ENCODE measurements at regions not wholly inside any gene's neighbourhood (a gene's known extent, or its start where the extent isn't known, plus 50 kb on each side); places are given as distances from the start of the nearest gene placed in this dataset.

DNA sequence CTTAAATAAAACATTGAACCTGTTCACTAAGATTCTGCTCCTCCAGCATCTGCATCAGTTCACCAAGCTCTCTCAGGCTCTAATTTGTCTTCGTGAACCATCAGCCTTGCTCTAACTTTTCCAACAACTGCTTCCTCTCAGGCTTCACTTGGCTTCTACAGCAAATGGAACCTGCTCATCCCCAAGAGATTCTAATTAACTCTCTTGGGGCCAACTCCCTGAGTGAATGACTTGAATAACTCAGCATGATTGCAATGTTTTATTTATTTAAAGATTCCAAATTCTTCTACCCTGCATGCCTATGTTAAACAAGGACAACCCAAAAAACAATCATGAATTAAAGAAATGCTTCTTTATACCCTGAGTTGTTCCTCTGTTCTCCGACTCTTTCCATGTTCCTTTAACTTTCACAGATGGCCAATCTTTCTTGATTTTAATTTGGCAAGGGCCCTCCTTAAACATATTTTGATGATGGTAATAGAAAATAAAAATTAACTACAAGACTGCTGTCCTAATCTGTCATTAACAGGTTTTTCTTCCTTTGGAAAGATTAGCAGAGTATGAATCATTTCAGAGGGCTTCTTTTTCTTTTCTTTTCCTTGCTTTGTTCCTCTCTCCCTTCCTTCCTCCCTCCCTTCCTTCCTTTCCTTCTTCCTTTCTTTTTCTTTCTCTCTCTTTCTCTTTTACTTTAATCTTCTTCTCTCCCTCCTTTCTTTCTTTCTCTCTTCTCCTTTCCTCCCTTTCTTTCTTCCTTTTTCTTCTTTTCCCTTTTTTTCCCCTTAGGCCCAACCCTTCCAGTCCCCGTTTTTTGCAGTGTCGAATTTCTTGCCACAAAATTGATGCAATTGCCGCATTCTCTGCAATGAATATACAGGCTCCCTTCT is 195.0 kb upstream of the RHOBTB1 start:
- DNase-seq: no peak

DNA sequence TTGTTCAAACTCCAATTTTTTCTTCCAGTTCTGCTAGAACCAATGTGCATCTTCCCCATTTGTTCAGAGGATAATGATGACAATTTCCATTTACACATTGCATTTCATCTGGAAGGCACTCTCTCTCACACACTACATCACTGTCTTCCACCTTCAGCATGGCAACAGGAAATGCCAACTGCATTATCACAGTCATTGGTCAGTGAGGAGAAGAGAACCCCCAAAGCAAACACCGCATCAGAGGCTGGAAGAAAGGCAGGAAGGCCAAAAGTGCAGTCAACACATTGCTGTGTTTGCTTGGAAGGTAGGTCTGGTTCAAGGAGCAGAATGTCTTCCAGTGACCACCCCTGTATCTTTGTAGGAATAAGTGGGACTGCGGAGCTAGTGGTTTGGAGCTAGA is 192.2 kb upstream of the RHOBTB1 start:
- no peak for DNase-seq

DNA sequence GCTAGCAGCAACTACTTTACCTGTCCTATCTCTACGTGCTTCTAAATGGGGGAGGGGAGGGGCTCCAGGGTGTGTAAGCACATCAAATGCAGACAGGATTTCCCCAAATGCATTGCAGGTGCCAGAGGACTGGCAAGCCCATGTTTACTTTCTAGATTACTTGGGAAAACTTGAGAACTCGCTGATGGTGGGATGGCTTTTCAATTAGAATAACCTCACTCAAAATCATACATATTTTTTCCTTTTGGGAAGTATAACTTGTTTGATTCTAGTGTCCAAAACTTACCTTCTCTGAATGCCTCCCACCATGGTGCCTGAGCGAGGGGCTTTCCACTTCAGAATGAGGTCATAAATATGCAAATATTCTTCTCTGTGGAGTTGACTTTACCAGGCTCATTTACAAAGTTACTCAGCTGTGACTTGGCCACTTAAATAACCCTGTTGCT is 191.3 kb upstream of the RHOBTB1 start:
- DNase-seq: no peak

DNA sequence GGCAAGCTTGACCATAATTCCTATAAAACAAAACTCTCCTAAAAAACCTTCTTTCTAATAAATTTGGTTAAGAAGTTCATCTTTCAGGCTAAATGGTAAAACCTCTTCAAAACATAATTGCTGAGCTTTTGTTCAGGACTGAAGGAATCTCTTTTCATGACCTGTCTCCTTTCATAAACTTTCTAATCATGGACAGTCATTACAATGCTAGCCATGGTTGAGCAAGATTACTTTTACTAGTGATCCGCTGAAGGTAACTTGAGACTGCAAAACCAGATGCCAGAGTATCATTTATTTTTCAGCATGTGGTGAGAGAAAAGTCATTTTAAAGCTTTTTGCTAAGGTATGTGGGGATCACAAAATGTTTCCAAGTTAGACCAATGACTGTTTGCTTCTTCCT is 186.4 kb upstream of the RHOBTB1 start:
- DNase-seq: no peak

DNA sequence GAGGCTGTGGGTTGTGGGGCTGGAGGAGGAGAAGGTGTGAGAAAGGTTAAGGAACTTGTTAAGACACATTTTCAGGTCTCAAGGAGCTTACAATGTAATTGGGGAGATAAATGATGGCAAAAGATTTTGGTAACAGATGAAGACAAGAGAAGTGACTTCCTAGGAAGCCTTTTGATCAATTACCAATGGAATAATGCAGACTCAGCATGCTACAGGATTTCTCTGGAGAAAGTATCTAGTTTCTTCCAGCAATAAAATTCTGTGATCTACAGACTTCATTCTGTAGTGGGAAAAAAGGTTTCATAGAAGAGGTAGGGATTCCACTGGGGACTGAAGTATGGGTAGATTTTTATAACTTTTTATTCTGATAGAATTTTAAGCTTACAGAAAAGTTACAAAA is 184.2 kb upstream of the RHOBTB1 start:
- no peak for DNase-seq

DNA sequence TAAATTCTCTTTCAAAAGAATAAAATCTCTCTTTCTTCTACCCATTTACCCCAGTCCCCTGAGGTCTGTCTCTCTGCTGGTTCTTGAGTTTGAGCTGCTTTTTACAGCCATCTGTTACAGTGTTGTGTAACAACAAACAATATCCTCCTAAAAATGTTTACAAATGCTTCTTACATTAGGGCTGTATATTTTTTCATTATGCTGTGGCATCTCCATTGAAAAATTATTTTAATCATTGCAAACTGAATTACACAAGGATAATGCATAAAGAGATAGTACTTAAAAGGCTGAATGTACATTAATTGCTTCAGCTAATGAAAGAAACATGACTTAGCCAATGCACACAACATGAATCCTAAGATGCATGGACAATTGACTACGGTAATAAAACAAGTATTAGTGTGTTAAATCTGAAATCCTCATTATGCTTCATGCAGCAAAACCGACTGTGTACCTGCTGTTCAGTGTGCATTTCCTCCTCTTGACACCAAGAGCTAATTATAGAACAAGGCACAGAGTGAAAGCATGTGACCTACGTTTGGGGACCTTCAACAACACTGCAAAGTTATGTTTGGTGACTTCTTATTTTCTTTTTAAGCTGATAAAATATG is 181.7 kb upstream of the RHOBTB1 start:
- no peak for DNase-seq

DNA sequence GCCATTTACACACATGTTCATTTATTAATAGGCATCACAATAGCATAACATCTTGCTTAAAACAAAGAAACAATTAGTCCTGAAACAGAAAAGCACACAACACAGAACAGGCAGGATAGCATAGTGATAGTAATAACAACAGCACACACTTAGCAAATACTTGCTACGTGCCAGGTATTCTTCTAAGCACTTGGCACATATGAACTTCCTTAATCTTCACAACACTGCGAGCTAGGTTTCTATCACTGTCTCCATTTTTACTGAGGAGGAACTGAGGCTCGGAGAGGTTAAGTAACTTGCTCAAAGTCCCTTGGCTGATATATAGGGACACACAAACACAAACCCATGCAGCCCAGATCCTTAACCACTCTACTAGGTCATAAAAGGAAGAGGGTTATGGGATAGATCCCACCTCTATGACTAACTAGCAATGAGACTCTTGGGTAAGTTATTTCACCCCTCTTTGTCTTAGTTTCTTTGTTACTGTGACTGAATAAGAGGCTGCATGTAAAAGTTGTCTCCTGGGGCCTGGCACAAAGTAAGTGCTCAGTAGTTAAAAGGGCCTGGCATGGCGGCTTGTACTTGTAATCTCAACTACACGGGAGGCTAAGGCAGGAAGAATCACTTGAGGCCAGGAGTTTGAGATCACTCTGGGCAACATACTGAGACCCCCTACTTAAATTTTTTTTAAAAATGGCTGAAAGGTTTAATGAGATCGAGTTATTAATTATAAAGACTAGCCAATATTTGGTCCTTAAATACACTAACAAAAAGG is 181.0 kb upstream of the RHOBTB1 start:
- DNase-seq: no peak

DNA sequence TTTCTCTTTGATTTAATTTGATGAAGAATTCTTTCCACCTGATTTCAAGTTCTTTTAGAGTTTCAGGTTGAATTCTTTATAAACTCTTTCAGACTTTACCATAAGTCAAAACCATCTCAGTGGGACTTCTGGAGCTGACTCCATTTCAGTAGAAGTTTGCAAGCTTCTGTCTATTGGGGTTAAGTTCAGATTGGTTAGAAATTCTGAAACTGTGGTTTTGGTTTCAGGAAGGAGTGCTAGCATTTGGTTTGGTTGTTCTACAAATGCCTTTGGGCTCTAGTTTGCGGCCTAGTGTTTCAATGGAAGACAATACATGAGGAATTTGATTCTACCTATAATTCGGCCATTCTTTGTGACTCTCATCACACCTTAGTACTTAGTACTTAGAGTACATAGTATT is 176.8 kb upstream of the RHOBTB1 start:
- DNase-seq: no peak

DNA sequence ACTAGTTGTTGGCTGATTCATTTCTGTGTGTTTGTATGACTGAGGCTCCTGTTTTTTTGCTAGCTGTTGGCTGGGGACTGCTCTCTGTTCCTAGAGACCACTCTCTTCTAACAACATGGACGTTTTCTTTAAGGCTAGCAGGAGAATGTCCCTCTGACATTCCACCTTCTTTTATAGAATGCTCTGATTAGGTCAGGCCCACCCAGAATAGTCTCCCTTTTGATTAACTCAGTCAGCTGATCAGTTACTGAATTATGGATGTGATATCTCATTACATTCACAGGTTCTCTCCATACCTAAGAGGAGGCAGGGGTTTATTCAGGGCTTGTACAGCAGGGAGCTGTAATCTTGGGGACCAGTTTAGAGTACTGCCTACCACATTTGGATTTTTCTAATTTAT is 175.6 kb upstream of the RHOBTB1 start:
- no peak for DNase-seq

DNA sequence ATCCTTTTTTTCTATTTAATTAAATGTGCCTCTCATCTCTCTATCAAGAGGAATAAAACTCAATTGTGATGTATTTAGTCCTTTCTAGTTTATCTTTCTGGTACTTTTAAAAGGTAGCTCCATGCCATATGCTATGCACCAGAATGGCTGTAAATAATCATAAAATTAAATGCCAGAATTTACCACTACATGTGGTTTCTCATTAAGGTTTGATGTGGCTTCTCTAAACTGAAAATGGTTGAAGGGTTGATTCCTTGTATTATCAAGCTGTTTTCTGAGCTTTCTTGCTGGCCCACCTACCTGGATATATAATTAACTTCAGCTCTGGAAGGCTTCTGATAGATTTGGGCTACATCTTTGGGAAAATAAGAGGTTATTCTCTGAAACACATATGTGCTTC is 171.9 kb upstream of the RHOBTB1 start:
- DNase-seq: no peak

DNA sequence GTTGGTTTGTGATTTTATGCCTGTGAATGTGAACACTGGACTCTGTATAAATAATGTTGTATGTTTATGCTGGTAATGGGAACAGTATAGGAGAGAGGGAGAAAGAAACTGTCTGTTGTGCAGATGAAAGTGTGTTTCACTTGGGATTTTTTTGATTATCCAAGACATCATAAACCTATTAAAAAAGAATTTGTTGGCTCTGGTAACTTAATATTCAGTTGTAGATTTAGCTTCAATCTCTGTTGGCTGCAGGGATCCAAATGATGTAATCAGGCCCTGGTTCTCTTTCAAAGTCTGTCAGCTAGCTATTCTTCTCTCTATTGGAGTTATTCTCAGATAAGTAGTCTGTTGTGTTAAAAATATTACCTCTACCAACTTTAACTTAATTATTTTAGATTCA is 168.8 kb upstream of the RHOBTB1 start:
- DNase-seq: no peak

DNA sequence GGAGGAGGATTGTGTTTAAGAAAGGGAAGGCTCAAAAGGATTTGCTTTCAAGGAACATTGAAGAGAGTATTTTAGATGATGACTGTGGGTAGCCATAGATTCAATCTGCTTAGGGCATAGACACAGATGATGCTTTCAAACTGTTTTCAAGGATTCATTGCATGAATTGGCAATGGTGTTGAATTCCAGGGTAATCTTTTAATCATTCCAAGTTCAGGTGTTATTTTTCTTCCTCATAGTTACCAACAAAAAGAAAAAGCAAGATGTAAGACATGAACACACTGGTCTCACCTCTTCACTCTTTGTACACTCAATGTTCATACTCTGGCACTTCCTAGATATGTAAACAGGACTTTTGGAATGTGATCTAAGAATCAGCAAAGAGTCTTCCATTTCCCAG is 167.0 kb upstream of the RHOBTB1 start:
- DNase-seq: no peak

DNA sequence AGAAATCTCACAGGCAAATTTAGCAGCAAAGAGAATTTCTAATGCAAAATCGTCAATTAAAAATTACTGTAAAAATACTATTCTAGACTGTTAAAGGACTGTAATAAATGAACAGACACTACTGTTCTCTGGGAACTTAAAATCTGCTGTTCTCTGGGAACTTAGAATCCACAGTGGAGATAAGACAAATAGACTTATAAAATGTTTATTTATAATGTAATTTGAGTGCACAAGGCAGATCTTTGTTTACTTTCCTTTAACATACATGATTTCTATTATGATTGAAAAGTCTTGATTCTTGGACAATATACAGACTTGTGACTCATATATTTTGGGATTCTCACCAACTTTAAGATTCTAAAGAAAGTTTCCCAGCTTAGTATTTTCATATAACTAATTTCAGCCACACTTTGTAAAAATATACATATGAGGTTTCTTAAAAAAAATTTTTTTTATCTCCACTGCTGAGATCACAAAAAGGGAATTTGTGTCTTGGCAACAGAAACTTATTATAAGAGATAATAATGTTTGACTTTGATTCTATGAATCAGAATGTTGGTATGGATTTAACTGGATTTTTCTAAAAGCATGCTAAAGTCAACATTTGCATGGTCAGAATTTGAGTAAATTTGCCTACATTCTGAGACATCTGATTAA is 166.3 kb upstream of the RHOBTB1 start:
- no peak for DNase-seq

DNA sequence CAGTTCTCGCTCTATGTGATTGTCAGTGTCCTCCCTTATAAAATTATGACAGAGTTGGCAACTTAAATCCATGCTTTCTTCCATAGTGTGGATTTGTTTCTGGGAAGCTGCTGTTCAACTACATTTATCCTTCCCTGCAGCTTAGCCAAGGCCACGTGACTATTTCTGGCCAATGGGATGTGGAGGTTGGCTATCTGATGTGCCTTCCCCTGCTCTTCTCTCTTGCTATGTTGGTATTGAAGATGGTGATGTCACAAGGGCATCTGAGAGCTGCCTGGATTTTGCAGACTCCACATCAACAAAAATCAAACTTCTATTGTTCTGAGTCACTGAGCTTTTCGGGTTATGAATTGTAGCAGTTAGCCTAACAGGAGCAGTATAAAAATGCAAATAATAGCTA is 164.9 kb upstream of the RHOBTB1 start:
- DNase-seq: no peak

DNA sequence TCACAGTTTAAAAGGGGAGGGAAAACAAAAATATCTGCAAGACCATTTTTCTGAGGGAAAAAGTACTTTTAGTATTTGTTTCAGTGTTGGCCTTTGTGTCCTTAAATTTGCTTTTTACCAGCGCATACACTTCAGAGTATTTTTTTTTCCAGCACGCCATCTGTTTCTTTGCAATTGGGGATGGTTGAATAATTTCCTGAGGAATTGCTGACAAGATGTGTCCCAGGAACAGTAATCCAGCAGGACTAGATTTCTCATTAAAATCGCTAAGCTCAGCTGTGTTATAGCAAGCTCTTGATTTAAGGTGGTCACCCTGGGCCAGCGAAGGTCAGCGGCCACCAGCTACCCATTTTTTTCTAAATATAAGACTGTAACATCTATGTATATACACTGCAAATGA is 156.9 kb upstream of the RHOBTB1 start:
- DNase-seq: no peak

DNA sequence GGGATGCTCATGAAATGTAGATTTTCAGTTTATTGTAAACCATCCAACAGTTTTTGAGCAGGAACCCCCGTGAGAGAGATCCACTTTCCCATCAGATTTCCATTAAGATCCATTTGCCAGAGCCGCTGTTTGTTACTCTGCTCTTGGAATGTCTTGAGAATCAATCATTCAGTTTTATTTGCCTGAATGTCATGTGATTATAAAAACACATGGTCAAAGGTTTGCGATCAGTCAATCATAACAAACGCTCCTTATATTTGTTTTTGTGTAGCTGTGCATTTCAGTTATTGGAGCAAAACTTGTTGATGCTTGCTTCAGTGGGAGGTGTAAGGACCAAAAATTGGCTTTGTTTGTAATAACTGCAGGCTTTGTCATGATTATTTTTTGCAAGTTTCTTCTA is 155.8 kb upstream of the RHOBTB1 start:
- DNase-seq: no peak

DNA sequence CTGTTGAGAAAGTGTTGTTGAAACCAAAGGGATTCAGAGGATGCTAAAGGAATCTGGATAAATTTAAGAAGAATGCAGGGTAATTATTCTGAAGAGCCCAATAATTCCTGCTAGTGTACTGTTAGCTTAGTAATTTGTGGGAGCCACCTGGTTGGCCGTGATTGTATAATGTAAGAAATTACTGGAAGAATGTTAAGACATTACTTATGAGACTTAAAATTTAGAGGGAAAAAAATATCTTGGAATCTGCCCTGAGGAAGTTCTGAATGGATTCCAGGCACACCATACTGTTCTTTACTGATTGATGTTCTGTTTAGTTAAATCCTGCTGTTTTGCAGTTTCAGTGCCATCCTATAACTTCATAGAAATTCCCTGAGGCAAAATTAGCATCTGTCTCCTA is 155.0 kb upstream of the RHOBTB1 start:
- no peak for DNase-seq

DNA sequence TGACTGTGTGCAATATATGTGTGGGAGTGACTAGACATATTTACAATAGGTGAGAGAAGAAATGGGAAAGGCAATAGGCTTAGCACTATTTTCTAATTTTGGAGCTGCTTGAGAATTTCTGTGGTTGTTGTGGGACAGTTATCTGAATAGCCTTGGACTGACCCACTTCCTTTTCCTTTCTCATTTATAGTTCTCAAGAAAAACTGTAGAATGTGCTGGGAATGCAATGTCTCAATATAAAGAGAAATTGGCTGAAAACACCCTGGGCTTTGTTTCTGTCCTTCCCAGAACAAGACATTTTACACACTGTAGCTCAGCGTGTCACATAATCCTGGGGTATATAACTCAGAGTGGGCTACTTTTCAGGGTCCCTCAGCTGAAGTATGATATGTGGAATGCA is 153.0 kb upstream of the RHOBTB1 start:
- no peak for DNase-seq

DNA sequence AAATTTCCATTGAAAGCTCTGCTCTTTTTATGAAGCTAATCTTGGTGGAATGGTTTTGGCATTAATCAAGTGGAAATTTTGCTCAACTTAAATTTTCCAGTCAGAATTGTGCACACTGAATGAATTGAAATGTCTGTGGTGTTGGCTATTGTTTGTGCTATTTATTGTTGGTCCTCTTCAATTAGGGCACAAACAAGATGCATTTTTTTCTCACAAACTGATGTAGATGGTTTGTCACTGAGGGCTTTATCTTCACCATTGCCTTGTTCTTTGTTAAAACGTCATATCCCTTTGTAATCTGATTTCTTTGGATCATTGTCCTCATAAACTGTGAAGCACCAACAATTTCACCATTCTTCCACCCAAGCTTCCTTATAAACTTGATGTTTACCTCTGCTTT is 152.1 kb upstream of the RHOBTB1 start:
- no peak for DNase-seq

DNA sequence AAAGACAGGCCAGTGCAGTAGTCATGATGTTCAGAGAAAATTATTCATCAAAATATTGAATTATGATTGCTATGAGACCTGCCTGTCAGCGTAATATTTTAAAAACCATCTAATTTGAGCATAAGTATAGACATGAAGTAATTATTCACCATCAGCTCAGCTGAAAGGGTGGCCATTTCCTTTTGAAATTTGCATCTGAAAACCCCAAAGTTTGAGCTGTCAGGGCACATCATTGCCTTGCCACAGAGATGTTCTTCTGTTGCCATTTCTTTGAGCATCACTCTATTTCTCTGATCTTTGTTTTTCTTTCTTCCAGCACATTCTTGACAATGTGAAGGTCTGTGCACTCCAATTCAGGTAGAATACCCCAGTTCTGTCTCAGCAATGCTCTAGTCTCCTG is 147.5 kb upstream of the RHOBTB1 start:
- no peak for DNase-seq

DNA sequence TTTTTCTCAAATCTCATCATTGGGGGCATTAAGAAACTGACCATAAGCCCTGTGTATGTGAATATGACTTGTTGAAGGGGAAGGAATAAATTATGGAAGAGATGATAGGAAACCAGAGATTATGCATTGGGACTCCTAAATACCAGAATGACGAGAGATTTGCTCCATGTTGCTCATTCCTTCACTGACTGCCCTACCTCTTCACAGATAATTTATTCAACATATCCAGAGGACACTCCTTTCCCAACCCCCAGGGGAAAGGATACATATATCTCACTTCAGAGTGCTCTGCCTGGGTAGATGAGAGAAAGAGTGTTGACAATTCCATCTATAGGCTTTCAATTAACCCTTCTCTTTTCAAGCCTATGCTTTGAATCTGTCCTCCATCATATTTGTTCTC is 145.3 kb upstream of the RHOBTB1 start:
- DNase-seq: no peak

DNA sequence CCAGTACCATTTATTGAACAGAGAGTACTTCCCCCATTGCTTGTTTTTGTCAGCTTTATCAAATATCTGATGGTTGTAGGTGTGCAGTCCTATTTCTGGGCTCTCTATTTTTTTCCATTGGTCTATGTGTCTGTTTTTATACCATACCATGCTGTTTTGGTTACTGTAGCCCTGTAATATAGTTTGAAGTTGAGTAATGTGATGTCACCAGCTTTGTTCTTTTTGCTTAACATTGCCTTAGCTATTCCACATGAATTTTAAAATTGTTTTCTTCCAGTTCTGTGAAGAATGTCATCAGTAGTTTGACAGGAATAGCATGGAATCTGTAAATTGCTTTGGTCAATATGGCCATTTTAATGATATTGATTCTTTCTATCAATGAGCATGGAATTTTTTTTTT is 140.5 kb upstream of the RHOBTB1 start:
- no peak for DNase-seq

DNA sequence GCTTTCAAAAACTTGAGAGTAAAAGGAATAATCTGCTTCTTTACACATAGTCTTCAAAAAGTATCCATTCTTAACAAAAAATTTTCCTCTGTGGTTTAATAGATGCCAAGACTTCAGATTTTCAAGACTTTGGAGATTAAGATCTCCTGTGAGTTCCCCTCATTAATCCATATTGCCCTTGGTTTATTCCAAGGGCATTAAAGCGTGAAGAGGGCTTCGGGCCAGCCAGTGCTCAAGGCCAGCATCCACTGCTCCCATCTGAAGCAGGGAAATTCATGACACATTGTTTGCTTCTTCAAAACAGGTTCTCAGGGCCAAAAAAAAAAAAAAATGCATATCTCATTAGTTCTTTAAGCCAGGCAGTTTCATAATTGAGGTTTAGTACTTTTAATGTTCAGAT is 137.3 kb upstream of the RHOBTB1 start:
- DNase-seq: no peak

Measured in bone marrow (tissue), 2 donors.